A673 (cell line): ENCODE measurements at regions not wholly inside any gene's neighbourhood (a gene's known extent, or its start where the extent isn't known, plus 50 kb on each side); places are given as distances from the start of the nearest gene placed in this dataset.

Source experiments
- EZH2 ChIP-seq: fragments of 200-600 bp; sonication (generic); IDR thresholded peaks from 2 replicates; pipeline ENCODE4 v1.6.1; 2017; ENCODE audit warnings: borderline replicate concordance, low read depth, mild to moderate bottlenecking, mixed read lengths, antibody characterized with exemption, low read length; ENCODE audit not compliant: poor library complexity, severe bottlenecking
- TF ChIP-seq, protein P1 (sequence below): fragments of 300-800, 200-600 bp; sonication (generic); conservative IDR thresholded peaks from 2 replicates; pipeline ENCODE4 v1.5.1; 2017; ENCODE audit warnings: low read depth, mild to moderate bottlenecking, antibody characterized with exemption, low read length, moderate library complexity, mixed read lengths

DNA sequence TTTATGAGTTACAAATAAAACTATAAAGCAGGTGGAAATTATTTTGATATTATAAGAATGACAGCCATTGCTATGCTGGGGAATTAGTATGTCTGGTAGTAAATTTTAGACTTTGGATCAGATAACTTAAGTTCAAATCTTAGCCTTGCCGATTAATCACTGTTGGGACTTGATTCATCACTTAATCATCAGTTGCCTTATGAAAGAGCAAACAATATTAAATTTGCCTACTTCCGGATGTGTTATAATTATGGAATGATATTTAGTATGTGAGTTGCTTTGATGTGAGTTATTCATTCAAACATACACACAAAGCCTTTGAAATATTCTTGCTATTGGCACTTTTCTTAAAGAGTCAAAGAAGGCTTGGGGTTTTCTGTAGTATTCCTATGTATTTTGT is 717.7 kb downstream of the BRINP1 start:
- TF ChIP-seq, protein P1, sequence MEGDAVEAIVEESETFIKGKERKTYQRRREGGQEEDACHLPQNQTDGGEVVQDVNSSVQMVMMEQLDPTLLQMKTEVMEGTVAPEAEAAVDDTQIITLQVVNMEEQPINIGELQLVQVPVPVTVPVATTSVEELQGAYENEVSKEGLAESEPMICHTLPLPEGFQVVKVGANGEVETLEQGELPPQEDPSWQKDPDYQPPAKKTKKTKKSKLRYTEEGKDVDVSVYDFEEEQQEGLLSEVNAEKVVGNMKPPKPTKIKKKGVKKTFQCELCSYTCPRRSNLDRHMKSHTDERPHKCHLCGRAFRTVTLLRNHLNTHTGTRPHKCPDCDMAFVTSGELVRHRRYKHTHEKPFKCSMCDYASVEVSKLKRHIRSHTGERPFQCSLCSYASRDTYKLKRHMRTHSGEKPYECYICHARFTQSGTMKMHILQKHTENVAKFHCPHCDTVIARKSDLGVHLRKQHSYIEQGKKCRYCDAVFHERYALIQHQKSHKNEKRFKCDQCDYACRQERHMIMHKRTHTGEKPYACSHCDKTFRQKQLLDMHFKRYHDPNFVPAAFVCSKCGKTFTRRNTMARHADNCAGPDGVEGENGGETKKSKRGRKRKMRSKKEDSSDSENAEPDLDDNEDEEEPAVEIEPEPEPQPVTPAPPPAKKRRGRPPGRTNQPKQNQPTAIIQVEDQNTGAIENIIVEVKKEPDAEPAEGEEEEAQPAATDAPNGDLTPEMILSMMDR = no peak
- TF ChIP-seq EZH2 = no peak
